CD4-positive, alpha-beta T cell treated with Interleukin-4 for 4 hours (primary cell): ENCODE measurements at regions not wholly inside any gene's neighbourhood (a gene's known extent, or its start where the extent isn't known, plus 50 kb on each side); places are given as distances from the start of the nearest gene placed in this dataset.

Experiments used
- DNase-seq: peaks from one replicate; pipeline ENCODE4 v3.0.0-alpha.2; 2020

DNA sequence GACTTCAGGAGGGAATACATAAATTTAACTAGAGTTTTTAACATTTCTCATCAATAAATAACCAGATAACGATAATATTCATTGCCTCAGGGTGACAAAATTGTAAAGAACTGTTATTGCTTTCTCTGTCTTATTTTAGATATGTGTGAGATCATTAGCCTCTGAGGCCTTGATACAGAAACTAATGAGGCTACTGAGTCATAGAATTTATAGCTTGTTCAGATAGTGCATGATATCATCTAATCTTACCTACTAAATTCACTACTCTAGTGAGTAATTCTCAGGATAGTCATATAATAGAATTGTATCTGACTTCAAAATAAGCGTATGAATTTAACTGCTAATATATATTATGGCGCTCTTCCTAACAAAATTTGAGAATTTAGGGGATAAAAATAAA is 360.8 kb upstream of the KLHL1 start:
- no peak for DNase-seq

DNA sequence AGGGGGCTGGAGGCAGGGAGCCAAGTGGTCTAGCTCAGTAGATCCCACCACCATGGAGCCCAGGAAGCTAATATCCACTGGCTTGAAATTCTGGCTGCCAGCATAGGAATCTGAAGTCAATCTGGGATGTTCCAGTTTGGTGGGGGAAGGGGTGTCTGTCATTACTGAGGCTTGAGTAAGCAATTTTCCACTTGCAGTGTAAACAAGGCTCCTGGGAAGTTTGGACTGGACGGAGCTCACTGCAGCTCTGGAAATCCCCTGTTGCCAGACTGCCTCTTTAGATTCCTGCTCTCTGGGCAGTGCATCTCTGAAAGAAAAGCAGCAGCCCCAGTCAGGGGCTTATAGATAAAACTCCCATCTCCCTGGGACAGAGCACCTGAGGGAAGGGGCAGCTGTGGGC is 349.2 kb upstream of the KLHL1 start:
- DNase-seq = no peak

DNA sequence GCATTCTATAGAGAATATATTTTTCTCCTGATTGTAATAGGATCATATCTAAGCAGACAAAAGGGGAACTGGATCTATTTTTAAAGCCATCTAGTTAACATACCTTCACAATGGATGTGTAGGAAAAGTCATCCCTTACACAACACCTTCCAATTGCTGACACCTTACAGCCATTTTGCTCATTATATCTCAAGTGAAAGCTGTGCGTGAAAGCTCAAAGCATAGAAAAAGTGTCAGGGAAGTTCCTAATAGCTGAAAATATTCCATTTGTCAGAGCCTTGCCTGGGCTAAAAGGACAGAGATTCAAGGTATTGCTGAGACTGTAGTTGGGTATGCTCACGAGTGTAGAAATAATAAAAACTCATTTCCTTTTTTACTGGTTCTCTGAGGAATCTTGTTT is 340.6 kb upstream of the KLHL1 start:
- no peak for DNase-seq

DNA sequence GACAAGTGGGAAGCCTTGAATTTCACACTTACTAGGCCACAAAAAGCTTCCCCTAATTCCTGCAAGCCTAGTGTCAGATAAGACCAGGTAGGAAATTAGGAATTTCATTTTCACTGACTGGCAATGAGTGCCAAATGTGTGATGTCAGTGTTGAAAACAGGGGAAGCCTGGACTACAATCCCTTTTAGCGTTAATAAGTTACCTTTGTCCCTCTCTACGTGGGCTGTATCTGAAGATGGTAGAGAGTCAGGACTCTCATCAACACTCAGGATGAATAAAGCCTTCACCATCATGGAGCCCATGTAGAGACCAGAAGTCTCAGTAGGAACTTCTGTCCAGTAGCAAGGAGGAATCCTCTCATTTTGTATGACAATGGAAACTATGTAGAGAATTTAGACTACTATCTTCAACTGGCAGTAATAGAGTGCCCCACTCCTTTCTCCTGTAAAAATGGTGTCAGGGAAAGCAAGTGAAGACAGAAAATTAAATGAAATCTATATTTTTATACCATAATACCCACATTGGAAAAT is 324.1 kb upstream of the KLHL1 start:
- DNase-seq = no peak

DNA sequence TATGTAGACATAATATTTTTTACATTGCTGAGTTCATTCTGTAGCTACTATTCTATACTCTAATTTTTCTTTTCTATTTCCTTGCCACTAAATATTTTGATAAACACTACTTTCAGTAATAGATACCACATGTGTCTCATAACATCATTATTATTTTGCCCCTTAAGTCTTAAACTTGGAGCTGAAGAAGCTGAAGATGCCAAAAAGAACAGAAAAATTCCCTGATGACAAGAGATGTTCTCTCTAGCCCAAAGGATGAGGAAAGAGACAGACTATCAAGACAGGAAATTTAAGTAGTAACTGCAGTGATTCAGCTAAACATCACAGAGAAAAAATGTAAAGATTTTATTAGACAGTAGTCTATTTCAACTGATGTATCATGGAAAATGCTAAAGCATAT is 322.0 kb upstream of the KLHL1 start:
- no peak for DNase-seq

DNA sequence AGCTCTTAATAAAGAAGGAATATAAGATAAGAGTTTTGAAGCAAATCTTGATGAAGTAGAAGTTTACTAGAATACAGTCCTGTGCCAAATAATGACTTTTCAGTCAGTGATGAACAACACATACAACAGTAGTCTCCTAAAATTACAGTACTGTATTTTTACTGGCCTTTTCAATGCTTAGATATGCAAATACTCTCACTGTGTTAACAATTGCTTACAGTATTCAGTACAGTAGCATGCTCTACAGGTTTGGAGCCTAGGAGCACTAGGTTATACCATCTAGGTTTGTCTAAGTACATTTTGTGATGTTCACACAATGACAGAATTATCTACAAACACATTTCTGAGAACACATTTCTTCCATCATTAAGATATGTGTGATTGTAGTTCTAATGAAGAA is 316.7 kb upstream of the KLHL1 start:
- DNase-seq = no peak

DNA sequence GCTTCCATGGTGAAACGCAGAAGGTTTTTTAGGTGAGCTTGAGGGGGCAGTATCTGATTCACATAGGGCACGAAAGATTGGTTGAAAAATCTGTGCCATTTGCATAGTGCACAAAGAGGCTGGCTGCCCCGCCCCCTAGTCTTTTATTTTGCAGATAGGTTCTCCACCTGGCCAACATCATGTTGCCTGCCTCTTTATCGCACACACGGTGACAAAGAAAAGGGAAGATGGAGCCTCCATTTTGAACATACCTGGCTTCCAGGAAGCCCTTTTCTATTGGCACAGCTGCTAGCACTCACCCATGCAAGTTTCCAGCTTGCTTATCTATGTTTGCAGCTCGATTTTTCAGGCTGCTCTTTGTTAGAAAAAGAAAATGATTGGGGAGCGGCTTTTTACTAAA is 316.2 kb upstream of the KLHL1 start:
- DNase-seq = no peak

DNA sequence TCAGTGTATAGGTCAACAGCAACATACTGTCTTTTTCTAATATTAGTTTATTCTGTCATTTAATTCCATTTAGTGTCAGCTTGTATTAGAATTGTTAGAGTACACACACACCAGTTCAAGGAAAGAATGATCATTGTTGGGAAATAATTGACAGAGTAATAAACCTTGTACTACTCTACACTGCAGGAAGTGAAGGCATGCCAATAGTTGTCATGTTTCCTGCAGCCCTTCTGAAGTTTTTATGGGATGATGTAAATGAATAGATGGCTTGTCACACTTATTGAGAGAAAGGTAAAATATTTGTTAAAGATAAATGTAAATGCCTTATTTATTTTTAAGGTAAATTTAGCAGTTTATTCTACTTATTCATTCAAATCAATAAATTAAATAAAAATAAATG is 306.9 kb upstream of the KLHL1 start:
- no peak for DNase-seq

DNA sequence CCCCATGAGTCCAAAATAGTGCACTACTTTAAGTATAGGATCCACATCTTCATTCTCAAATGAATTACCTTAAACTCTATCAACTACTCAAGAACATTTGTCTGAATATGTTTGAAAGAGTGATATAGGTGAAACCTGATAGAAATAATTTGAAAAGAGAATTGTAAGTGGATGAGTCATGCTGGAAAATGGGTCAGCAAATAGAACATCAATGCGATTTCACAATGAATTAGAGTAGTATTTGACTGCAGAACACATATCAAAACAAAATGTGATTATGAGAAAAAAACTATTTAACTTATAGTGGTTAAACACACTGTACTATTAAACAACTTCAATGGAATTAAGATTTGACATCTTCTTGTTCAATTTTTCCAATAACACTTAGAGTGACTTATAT is 300.6 kb upstream of the KLHL1 start:
- DNase-seq = no peak

DNA sequence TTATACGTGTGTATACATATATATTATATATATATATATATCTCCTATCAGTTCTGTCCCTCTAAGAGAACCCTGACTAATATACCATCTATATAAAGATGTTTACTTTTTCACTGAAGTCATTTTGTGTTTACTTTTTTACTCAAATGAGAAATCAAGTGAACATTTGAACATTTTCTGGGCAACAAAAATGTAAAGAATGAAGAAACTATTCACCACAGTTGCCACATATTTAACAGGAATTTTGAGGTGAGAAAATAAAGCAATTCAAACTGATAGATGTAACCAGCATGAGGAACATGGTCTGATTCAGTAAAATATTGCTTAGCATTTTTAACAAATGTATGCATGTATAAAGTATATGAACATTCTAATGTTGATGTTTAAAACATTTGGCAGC is 299.2 kb upstream of the KLHL1 start:
- DNase-seq = no peak

DNA sequence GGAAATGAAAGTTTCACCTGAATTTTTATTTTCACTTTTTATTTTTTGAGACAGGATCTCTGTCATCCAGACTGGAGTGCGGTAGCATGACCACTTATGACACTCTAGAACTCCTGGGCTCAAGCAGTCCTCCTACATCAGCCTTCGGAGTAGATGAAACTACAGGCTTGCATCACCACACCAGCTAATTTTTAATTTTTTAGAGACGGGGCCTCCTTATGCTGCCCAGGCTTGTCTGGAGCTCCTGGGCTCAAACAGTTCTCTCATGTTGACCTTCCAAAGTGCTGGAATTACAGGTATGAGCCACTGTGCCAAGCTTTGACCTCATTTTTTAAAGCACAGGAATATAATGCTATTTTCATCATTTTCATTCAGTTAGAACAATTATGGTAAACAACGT is 297.0 kb upstream of the KLHL1 start:
- DNase-seq = no peak

DNA sequence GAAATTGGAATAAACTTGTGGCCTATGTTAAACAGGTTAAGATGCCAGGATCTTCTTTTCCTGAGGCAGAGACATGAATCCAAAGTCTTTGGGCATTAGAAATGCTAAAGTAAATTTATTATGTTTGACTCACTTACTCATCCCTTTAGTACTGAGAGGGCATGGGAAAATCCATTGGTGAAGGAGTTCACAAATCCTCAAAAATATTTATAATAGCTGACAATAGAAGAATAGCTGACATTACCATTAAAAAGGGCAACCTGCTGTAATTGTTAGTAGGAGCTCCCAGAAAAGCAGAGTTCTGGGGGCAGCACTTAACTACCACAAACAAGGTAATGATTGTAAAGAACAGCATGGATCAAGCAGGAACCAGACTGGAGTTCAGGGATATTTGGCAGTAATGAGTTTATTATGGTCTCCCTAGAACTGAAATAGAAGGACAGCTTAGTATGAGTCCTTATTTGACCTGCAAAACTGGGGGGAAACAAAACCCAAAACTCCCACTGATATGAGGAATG is 285.8 kb upstream of the KLHL1 start:
- no peak for DNase-seq

DNA sequence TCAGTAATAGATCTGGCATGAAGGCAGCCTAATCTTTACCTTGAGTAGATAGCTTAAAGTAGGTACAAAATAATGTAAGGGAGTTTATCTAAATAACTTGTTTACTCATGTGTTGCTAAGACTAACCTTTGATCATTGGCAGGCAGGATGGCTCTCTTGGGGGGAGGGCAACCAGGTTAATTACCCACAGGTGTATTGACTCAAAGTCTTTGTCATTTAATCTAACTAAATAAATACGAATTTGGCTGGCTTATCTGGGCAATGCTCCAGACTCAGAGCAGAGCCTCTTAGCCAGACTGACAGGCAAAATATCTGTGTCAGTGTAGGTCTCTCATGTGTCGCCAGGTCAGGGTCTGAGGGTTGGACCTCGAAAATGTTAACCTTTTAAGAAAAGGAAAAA is 283.4 kb upstream of the KLHL1 start:
- DNase-seq = no peak

DNA sequence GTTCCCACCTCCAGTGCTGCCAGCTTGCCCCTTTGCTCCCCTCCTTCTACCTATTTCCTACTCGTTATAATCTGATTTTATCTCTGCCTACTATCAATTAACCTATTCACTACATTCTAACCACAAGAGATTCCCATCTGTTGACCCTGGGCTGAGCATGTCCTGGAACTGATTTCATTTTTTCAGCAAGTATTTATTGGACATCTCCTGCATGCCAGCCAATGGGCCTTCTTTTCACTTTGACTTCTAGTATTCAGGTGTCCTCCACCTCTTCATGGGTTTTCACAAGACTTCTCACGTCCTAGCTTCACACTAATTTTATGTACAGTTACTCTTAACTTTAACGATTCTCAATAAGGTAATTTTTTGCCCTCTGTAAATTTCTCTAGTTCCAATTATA is 282.7 kb upstream of the KLHL1 start:
- DNase-seq = no peak

DNA sequence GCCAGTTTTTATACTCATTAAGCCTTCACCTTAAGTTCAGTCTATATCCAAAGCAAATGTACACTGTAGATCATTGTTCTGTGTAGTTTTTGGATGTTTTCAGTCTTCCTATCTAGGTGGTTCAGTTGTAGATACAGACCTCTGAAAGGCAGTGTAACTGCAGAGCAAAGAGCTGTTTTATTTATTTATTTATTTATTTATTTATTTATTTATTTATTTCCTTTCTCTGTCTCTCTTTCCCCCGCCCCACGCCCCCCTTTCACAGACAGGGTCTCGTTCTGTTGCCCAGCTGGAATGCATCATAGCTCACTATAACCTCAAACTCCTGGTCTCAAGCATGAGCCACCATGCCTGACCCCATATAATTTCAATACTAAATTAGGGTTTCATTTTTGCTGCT is 281.8 kb upstream of the KLHL1 start:
- DNase-seq = no peak

DNA sequence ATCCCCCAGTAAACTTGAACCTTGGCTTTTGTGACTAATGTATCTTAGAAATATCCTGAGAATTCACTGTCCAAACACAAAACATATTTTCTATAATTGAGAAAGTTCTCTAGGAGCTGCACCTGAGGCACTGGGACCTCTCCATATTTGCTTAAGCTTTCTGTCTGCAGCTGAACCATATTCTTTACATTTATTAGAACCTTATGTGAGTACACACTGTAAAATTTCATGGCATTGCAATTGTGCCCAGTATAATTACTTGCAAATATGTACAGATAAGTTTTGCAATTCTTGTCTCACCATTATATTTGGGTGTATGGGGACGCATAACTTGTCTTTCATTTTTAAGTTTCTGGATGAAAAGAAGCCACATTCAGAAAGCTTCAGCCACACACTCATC is 280.7 kb upstream of the KLHL1 start:
- no peak for DNase-seq

DNA sequence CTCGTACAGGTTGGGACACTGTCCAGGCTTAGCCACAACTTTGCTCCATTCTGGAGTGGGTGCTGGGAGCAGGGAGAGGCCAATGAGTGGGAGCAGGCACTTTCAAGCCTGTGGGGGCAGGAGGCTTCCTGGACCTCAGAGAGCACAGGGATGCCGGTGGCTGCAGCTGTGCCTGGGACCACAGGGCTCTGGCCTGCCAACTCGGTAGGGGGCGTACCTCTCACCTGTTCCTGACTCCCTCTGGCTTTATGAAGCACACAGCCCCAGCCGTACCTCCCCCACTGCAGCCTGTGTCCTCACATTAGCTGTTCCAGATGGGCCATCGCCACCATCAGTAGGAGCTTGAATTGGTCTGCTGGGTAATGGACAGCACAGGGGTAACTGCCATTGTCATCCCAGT is 278.7 kb upstream of the KLHL1 start:
- no peak for DNase-seq

DNA sequence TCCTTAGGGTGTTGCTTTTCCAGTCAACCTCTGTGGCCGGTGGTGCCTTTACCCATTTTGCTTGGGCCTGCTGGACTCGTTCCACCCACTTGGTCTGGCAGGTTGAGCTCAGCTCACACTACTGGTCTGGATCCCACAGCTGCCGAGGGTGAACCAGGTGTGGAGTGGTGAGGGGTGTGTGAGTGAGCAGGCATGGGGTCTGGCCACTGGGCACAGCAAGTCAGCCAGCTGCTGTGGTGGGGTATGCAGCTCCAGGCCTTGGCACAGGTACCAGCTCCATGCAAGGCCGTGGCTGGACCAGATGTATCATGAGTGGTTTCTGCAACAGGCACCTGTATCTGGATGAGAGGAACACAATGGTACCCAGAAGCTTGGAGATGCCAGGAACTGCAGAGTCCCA is 277.6 kb upstream of the KLHL1 start:
- DNase-seq = no peak

DNA sequence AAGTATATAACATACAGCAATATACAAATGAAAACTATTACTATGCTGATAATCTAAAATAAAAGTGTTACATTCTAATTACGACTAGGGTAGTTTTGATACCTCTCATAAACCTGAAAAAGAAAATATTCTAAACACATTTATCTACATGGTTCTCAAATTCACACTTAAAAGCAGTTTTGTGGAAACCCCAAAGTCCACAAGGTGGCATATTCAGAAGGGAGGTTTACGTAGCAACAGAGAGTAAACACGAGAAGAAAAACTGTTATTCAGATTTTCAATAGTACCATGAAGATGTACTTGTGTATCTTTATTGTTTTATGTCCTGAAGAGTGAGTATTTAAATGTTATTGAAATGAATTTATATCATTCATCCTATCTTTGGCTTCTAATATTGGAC is 275.9 kb upstream of the KLHL1 start:
- no peak for DNase-seq

DNA sequence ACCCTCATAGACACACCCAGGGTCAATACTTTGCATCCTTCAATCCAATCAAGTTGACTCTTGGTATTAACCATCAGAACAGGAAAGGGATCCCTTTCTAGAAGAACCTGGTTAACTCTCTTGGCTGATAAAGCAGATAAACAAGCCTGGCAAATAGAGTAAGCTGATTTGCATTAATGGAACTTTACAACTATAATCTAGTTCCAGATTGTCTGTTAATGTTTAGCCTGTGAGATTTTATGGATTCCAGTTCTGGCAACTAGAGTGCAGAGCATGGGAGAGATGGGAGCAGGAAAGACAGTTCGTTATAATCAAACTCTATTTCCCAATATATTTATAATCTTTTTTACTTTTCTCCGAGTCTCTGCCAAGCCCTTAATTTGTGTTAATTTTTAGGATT is 272.6 kb upstream of the KLHL1 start:
- DNase-seq = no peak

DNA sequence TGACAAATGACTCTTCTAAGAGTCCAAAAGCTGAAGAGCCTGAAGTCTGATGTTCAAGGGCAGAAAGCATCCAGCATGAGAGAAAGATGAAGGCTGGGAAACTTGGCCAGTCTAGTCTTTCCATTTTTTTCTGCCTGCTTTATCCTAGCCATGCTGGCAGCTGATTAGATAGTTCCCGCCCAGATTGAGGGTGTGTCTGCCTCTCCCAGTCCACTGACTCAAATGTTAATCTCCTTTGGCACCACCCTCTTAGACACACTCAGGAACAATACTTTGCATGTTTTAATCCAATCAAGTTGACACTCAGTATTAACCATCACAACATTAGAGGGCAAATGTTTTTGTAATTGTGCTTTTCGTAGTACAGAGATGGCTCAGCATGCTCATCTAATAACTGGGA is 267.5 kb upstream of the KLHL1 start:
- no peak for DNase-seq

DNA sequence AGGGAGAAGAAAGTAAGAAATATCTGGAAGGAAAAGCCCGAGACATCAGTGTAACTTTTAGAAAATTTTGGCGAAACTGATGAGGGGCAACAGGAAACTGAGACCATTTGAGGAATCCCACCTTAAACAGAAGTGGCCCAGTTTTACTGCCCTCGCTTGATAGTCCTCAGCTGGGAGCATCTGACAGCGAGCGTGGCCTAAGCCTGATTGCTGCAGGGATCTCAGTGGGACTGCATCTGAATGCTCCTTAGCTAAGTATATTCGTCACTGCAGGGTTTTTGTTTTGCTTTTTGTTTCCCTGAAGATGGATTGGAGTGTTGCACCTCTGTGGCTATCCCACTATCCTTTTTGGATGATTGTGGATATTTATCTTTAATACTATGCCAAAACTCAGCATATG is 262.7 kb upstream of the KLHL1 start:
- no peak for DNase-seq

DNA sequence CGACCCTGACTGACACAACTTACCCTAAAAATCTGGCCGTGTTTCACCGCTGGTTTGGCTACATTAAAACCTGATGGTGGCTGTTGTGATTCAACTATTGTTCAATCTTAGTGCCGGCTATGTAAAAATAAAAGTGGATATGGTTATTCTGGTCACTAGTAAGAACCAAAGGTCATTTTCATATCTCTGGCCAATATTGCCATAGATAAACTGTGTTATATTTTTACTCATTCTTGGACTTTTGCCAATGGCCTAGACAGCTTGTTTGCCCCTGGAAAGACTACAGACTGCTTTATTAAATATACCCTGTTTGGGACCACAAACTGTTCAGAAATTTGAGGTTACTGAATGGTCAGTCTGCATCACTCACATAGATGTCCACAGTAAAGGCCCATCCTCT is 258.5 kb upstream of the KLHL1 start:
- no peak for DNase-seq

DNA sequence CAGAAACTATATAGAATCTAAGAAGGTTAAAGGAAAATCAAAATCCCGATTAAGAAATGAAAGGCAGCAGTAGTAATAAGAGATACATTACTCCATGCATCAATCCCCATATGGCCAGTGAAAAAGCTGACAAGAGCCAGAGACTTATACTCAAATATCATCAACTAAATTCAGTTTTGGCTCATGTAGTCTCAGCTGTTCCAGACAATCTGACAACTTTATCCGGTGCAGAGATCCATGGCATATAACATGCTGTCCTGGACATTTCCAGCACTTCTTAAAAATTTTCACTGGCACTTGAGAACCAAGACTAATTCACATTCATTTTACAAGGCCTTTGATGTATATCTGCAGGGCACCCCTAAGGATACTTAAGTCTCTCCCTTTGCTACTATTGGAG is 255.7 kb upstream of the KLHL1 start:
- DNase-seq = no peak

DNA sequence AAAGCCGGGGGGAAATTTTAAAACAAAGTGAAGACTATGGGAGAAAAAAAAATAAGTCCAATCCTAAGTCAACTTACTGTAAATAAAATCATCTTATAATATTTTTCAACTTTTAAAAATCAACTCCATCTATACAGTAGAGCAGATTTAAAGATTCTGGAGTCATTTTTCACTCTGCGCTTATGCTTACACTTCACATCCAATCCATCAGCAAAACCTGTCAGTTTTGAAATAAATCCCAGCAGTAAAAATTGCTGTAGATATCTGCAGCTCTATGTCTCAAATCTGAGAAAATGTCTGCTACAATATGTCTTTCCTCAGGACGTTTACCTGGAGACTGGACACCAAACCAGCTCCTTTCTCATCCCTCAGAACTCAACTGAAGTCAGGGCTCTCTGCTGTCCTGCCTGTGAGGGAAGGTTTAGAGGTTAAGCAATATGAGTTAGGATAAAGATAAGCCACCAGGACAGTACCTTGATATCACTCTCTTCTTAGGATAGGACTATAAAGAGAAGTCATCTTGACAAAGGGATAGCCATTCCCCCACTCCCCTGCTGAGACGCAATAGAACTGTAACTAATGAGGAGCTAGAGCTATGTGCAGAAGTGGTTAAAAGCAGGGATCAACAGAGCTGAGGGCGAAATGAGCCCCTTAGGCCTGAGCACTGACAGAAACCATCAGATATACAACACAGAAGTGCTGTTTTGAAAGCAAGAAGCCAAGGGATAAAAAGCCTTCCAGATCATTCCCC is 254.7 kb upstream of the KLHL1 start:
- no peak for DNase-seq
